HG03354 (cell line): ENCODE measurements at regions not wholly inside any gene's neighbourhood (a gene's known extent, or its start where the extent isn't known, plus 50 kb on each side); places are given as distances from the start of the nearest gene placed in this dataset.
A peak's percentile ranks its signal among the peaks of the same experiment; 100 is the strongest.

ENCODE experiments used
- ATAC-seq: cut with Tn5 transposase; IDR thresholded peaks from one replicate; pipeline ENCODE4 v1.9.1; 2021; ENCODE audit warnings: mild to moderate bottlenecking; ENCODE audit not compliant: unreplicated experiment, poor library complexity, severe bottlenecking

- ATAC-seq, result no peak
Observed at GRCh38 chr2:18924386-18924785, 335.0 kb upstream of the NT5C1B start.

- no peak for ATAC-seq
Observed at GRCh38 chr2:18922276-18922675, 332.9 kb upstream of the NT5C1B start.

GRCh38 chr2:18918280-18918679, 328.9 kb upstream of the NT5C1B start:
- no peak for ATAC-seq

- ATAC-seq, result no peak
Observed at GRCh38 chr2:18915227-18915626, 325.9 kb upstream of the NT5C1B start.

- no peak for ATAC-seq
Observed at GRCh38 chr2:18913512-18913911, 324.1 kb upstream of the NT5C1B start.

GRCh38 chr2:18912225-18912888, 323.0 kb upstream of the NT5C1B start:
- no peak for ATAC-seq

GRCh38 chr2:18911416-18911815, 322.0 kb upstream of the NT5C1B start:
- ATAC-seq, result no peak

GRCh38 chr2:18910843-18911242, 321.5 kb upstream of the NT5C1B start:
- ATAC-seq, result no peak

GRCh38 chr2:18907937-18908336, 318.6 kb upstream of the NT5C1B start:
- ATAC-seq, result no peak

GRCh38 chr2:18907508-18907907, 318.1 kb upstream of the NT5C1B start:
- ATAC-seq, result no peak

GRCh38 chr2:18903750-18904149, 314.4 kb upstream of the NT5C1B start:
- ATAC-seq, result peak; percentile 97

- no peak for ATAC-seq
Observed at GRCh38 chr2:18901242-18901641, 311.9 kb upstream of the NT5C1B start.

GRCh38 chr2:18900691-18901141, 311.3 kb upstream of the NT5C1B start:
- no peak for ATAC-seq

- no peak for ATAC-seq
Observed at GRCh38 chr2:18899725-18900124, 310.4 kb upstream of the NT5C1B start.

GRCh38 chr2:18898271-18898670, 308.9 kb upstream of the NT5C1B start:
- no peak for ATAC-seq

- ATAC-seq, result no peak
Observed at GRCh38 chr2:18896125-18896764, 306.9 kb upstream of the NT5C1B start.

GRCh38 chr2:18891600-18892345, 302.4 kb upstream of the NT5C1B start:
- ATAC-seq, result no peak

GRCh38 chr2:18889565-18890332, 300.4 kb upstream of the NT5C1B start:
- ATAC-seq, result no peak

- no peak for ATAC-seq
Observed at GRCh38 chr2:18885457-18885856, 296.1 kb upstream of the NT5C1B start.
